H7 (cell line): ENCODE measurements at regions not wholly inside any gene's neighbourhood (a gene's known extent, or its start where the extent isn't known, plus 50 kb on each side); places are given as distances from the start of the nearest gene placed in this dataset.
A peak's percentile ranks its signal among the peaks of the same experiment; 100 is the strongest.

Experiments used
- DNase-seq: peaks from one replicate; pipeline ENCODE4 v3.0.0; 2012
- H3K27me3 ChIP-seq: 2 replicates; pipeline ENCODE4 v1.6.0; 2011; ENCODE audit warnings: mild to moderate bottlenecking, low read length; ENCODE audit not compliant: control insufficient read depth, insufficient read depth
- H3K36me3 ChIP-seq: replicated peaks from 2 replicates; pipeline ENCODE4 v1.5.1; 2011; ENCODE audit warnings: low read length; ENCODE audit not compliant: control insufficient read depth, insufficient read depth
- H3K4me3 ChIP-seq: 2 replicates; pipeline ENCODE4 v1.5.1; 2011; ENCODE audit warnings: low read depth, mild to moderate bottlenecking, control low read depth, low read length, moderate library complexity; ENCODE audit not compliant: insufficient read depth

GRCh38 chr5:41610386-41610785, 100.0 kb upstream of the PLCXD3 start:
- no peaks in the 10 kb centered on the region for H3K36me3 ChIP-seq
- DNase-seq = no peak
- H3K4me3 ChIP-seq = no peak overlapping the region
- no peaks in the 10 kb centered on the region for H3K27me3 ChIP-seq

DNA sequence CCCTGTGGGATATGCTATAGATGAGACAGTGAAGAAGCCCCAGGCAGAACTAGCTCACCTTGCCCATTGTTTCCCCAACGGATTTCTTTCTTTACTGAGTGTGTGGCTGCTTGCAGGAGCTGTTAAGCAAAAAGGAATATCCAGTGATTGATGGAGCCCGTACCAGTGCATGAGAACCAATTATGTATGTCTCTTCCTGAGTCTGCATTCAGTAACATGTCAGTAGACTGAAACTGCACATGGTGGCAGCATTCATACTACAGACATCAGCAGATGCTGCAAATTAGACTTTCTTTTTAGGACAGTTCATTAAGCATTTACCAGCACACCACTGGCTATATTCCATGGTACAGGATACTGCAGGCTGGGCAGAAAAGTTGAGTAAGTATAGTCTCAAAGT, 90.3 kb upstream of the PLCXD3 start:
- Histone ChIP-seq H3K36me3 (no peaks in the 10 kb centered on the region), H3K4me3 (no peak overlapping the region), H3K27me3 (no peaks in the 10 kb centered on the region)
- no peak for DNase-seq

DNA sequence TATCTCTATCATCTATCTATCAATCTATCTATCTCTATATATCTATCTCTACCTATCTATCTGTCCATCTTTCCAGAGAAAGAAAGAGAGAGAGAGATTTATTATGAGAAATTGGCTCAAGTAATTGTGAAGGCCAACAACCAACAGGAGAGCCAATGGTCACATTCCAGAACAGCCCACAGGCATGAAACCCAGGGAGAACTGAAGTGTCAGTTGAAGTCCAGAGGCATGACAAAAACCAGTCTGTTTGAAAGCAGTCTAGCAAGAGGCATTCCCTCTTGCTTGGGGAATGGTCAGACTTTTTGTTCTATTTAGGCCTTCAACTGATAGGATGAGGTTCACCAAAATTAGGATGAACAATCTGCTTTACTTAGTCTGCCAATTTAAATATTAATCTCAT, 87.6 kb upstream of the PLCXD3 start:
- H3K36me3 ChIP-seq = no peaks in the 10 kb centered on the region
- H3K27me3 ChIP-seq = no peaks in the 10 kb centered on the region
- no peak overlapping the region for H3K4me3 ChIP-seq
- DNase-seq = no peak

DNA sequence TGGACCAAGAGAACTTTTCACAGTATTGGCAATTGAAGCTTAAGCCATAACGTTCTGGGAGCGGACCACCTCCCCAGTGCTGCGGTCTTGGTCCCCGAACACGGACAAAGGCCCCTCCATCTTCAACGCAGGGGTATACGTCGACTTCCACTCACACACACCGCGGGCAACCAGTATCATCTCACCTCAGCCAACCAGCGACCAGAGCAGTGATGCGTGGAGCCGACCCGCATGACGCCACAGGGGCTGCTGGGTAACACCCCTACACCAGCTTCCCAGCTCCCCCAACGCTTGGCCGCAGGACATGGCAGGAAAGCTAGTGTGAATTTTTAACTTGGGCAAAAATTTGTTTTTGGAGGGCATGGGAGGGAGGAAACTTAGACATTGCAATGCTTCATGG, 77.3 kb upstream of the PLCXD3 start:
- H3K4me3 ChIP-seq = no peak overlapping the region
- H3K36me3 ChIP-seq = no peaks in the 10 kb centered on the region
- DNase-seq = no peak
- no peaks in the 10 kb centered on the region for H3K27me3 ChIP-seq

DNA sequence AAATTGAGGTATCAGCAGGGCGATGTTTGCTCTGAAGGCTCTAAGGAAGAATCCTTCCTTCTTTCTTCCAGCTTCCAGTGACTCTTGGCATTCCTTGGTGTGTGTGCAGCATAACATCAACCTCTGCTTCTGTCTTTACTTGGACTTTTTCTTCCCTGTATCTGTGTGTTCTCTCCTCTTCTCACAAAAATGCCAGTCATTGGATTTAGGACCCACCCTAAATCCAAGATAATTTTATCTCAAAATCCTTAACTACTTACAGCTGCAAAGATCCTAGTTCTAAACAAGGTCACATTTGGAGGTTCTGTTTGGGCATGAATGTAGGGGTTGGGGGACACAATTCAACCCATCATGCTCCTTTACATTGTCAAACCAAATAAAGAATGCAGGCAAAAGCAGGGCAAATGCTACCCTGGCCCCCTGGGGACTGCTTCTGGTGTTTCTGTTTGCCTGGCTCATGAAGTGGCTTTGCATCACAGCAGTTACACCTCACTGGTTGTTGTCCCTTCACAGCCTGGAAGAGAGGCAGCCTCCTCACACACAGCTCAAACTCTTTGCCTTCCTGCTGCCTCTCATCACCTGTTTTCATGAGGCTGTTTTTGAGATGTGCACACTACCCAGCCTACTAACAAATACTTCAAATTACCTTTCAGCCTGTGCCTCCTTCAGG, 64.8 kb upstream of the PLCXD3 start:
- DNase-seq = peak; percentile 36
- Histone ChIP-seq H3K4me3 (no peak overlapping the region), H3K36me3 (no peaks in the 10 kb centered on the region), H3K27me3 (no peaks in the 10 kb centered on the region)

DNA sequence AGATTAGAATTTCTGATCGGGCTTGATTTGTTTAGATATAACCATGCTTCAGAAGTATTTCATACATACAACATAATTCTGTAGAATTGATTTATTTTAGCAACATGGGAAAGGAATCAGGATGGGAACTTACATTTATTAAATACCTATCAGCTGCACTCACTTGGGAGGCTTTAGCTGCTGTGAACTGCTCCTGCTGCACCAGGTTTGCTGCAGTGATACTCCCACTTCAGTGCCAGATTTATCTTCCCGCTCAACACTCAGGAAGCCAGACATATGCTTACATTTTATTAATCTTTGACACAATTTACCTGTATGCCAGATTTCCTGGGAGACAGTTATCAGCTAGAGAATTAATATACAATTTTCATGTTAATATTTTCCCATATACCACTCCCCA, 64.0 kb upstream of the PLCXD3 start:
- no peak for DNase-seq
- no peaks in the 10 kb centered on the region for H3K27me3 ChIP-seq
- H3K4me3 ChIP-seq = no peak overlapping the region
- H3K36me3 ChIP-seq = no peaks in the 10 kb centered on the region
